Activated CD4-positive, alpha-beta memory T cell treated with anti-CD3 and anti-CD28 coated beads for 36 hours (primary cell): ENCODE measurements at regions not wholly inside any gene's neighbourhood (a gene's known extent, or its start where the extent isn't known, plus 50 kb on each side); places are given as distances from the start of the nearest gene placed in this dataset.

Experiments used
- CTCF ChIA-PET: fragments of 350-600 bp; sonication (Branson Sonifier 250); formaldehyde crosslinking; loops from one replicate; lab custom pipeline; 2021; ENCODE audit warnings: antibody characterized with exemption, inconsistent platforms; lab: Charles Lee
- POLR2A ChIA-PET: fragments of 350-600 bp; sonication (Branson Sonifier 250); formaldehyde crosslinking; loops from one replicate; lab custom pipeline; 2021; ENCODE audit warnings: antibody characterized with exemption; lab: Charles Lee
- DNase-seq: peaks from one replicate; pipeline ENCODE4 v3.0.0-alpha.2; 2020
- H3K27ac Mint-ChIP-seq: one replicate; pipeline ENCODE4 v1.8.0; 2021; ENCODE audit warnings: mixed read lengths
- H3K27me3 Mint-ChIP-seq: one replicate; pipeline ENCODE4 v1.8.0; 2021; ENCODE audit warnings: mixed read lengths
- H3K36me3 Mint-ChIP-seq: one replicate; pipeline ENCODE4 v1.8.0; 2021; ENCODE audit warnings: mixed read lengths
- H3K4me1 Mint-ChIP-seq: one replicate; pipeline ENCODE4 v1.8.0; 2021; ENCODE audit warnings: low read depth, mixed read lengths
- H3K4me3 Mint-ChIP-seq: one replicate; pipeline ENCODE4 v1.8.0; 2021; ENCODE audit warnings: mild to moderate bottlenecking, mixed read lengths
- H3K9me3 Mint-ChIP-seq: one replicate; pipeline ENCODE4 v1.8.0; 2021; ENCODE audit warnings: mixed read lengths
- intact Hi-C: fragments of 100-400 bp; cut with micrococcal nuclease; formaldehyde crosslinking; loops from one replicate; pipeline ENCODE4 v1.15.1; 2023

DNA sequence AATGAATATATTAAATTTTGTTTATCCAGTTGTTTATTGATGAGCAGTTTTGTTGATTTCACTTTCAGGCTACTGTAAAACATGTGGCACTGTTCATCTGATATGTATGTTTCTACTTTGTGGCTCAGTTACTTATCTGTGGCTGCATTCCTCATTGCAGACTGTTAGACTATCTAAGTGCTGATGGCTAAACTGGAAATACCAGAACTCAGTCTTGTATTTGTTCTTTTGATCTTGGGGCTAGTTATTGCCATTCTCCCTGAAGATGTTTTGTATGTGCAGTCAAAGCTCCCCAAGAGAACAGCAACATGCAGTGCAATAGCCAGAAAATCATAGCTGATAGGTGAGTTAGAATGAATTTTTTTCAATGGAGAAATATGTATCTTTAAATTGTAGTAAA lies 162.2 kb downstream of the GADD45G start:
- POLR2A ChIA-PET, result no interaction called here
- H3K27ac Mint-ChIP-seq, result no peak overlapping the region
- H3K27me3 Mint-ChIP-seq, result no peaks in the 10 kb centered on the region
- no peaks in the 10 kb centered on the region for H3K9me3 Mint-ChIP-seq
- no peaks in the 10 kb centered on the region for H3K36me3 Mint-ChIP-seq
- H3K4me1 Mint-ChIP-seq, result peaks cover 7% of the 10 kb centered on the region
- intact Hi-C loops, result no loop called here
- no peak overlapping the region for H3K4me3 Mint-ChIP-seq
- CTCF ChIA-PET, result no interaction called here
- no peak for DNase-seq

DNA sequence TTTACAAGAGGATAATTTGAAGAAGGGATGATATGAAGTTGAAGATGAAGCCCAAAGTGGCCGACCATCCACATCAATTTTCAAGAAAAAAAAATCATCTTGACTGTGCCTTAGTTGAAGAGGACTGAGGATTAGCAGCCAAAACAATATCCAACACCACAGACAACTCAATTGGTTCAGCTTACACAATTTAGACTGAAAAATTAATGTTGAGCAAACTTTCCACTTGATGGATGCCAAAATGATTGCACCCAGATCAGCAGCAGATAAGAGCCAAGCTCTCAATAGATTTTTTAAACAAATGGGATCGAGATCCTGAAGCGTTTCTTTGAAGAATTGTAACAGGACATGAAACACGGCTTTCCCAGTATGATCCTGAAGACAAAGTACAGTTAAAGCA lies 163.2 kb downstream of the GADD45G start:
- no peaks in the 10 kb centered on the region for H3K9me3 Mint-ChIP-seq
- ChIA-PET POLR2A (no interaction called here), CTCF (no interaction called here)
- intact Hi-C loops, result no loop called here
- no peaks in the 10 kb centered on the region for H3K36me3 Mint-ChIP-seq
- H3K27me3 Mint-ChIP-seq, result no peaks in the 10 kb centered on the region
- H3K27ac Mint-ChIP-seq, result no peak overlapping the region
- H3K4me1 Mint-ChIP-seq, result peaks cover 7% of the 10 kb centered on the region
- DNase-seq, result no peak
- no peak overlapping the region for H3K4me3 Mint-ChIP-seq

DNA sequence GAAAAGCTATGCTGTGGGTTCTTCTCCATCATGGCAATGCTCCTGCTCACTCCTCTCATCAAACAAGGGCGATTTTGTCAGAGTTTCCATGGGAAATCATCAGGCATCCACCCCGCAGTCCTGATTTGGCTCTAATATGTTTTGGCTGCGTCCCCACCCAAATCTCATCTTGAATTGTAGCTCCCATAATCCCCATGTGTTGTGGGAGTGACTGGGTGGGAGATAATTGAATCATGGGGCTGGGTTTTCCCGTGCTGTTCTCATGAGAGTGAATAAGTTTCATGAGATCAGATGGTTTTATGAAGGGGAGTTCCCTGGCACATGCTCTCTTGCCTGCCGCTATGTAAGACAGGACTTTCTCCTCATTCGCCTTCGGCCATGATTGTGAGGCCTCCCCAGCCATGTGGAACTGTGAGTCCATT lies 163.8 kb downstream of the GADD45G start:
- peaks cover 7% of the 10 kb centered on the region for H3K4me1 Mint-ChIP-seq
- POLR2A ChIA-PET, result no interaction called here
- CTCF ChIA-PET, result no interaction called here
- H3K36me3 Mint-ChIP-seq, result no peaks in the 10 kb centered on the region
- no peaks in the 10 kb centered on the region for H3K9me3 Mint-ChIP-seq
- no peaks in the 10 kb centered on the region for H3K27me3 Mint-ChIP-seq
- intact Hi-C loops, result no loop called here
- no peak for DNase-seq
- H3K4me3 Mint-ChIP-seq, result no peak overlapping the region
- H3K27ac Mint-ChIP-seq, result no peak overlapping the region

DNA sequence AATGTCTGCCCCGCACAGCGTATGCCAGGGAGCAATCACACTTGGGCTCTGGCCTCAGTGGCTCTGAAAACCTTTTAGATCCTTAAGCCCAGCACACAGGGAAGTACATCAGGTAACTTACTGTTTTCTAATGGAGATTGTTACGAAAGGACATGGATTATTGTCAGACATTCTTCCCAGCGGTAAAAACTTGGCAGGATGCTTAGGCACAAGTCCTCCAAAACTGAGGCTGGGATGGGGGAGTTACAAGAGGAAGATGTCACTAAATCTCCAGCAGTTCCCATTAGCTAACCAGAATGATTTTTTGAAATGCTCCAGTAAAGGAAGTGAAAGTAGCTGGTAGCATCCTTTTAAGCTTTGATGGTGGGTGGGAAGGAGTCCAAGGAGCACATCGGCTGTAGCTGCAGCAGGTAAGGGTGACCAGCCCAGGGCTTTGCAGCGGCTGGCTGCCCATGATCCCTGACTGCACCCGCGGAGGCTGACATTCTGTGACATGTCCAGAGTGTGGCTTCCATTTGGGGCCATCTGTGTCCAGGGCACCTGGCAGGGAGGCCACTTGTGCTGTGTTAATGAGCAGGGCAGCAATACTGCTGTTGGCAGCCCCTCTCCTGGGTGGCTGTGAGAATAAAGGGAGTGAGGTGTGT lies 165.8 kb downstream of the GADD45G start:
- no peak overlapping the region for H3K4me3 Mint-ChIP-seq
- DNase-seq, result no peak
- intact Hi-C loops, result no loop called here
- CTCF ChIA-PET, result no interaction called here
- no peak overlapping the region for H3K27ac Mint-ChIP-seq
- H3K36me3 Mint-ChIP-seq, result no peaks in the 10 kb centered on the region
- POLR2A ChIA-PET, result no interaction called here
- H3K4me1 Mint-ChIP-seq, result peaks cover 7% of the 10 kb centered on the region
- no peaks in the 10 kb centered on the region for H3K27me3 Mint-ChIP-seq
- H3K9me3 Mint-ChIP-seq, result no peaks in the 10 kb centered on the region

DNA sequence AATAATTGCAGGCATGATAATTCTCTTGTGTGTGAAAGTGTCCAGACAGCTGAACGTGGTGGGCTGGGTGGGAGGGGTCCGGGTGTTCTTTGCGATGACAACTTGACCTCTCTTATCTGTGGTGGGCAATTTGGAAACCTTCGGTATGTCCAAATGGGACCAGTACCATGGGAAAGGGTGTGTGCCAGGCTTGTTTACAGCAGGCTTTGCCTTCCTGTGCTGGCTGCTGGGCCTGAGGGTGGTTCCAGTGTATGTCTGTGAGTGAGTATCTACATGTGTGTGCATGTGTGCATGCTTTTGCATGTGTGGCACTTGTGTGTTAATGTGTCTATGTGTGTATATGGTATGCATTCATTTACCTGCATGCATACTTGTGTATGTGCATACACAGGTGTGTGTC lies 166.4 kb downstream of the GADD45G start:
- POLR2A ChIA-PET, result no interaction called here
- H3K9me3 Mint-ChIP-seq, result no peaks in the 10 kb centered on the region
- H3K27ac Mint-ChIP-seq, result no peak overlapping the region
- no peaks in the 10 kb centered on the region for H3K36me3 Mint-ChIP-seq
- H3K4me3 Mint-ChIP-seq, result no peak overlapping the region
- DNase-seq, result no peak
- peaks cover 7% of the 10 kb centered on the region for H3K4me1 Mint-ChIP-seq
- CTCF ChIA-PET, result no interaction called here
- H3K27me3 Mint-ChIP-seq, result no peaks in the 10 kb centered on the region
- intact Hi-C loops, result no loop called here

DNA sequence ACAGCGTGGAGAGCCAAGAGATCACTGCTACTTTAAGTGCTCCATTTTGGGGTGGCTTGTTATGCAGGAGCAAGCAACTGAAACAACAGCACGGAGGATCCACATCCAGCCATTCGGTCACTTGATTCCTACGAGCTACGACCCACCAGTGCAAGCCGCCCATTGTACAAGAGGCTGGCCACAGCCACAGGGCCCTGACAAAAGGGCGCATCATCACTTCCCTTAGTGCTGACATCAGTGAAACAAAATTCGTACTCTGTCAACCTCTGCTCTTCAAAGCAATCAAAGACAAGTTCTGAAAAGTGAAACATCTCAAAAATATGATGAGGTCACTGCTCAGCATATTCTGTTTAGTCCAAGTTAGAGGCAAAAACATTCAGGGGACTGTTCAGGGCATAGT lies 168.4 kb downstream of the GADD45G start:
- DNase-seq, result no peak
- intact Hi-C loops, result no loop called here
- Mint-ChIP-seq H3K36me3 (no peaks in the 10 kb centered on the region), H3K4me3 (no peak overlapping the region), H3K27ac (no peak overlapping the region), H3K9me3 (no peaks in the 10 kb centered on the region), H3K27me3 (peaks cover 1% of the 10 kb centered on the region), H3K4me1 (peaks cover 7% of the 10 kb centered on the region)
- CTCF ChIA-PET, result no interaction called here
- POLR2A ChIA-PET, result no interaction called here

DNA sequence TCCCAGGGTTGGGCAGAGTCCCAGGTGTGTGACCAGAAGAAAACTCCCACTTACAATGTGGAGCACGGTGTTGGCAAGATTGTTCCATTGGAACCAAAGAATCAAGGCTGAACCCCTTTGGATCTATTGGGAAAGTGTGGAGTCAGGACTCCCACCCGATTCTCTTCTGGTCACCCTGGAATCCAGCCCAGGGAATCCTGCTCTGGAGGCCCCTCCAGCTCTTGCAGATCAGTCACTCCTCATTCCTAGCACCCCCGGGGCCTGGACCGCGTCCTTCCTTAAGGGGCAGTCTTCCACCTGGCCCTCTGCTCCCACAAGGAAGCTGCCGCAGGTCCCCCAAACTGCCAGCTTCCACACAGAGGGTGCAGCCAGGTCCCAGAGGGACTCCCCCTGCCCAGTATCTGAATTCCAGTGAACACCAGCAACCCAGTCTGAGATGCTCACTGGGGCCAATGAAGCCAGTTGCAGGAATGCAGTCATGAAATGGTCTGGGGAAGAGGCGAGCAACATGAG lies 170.1 kb downstream of the GADD45G start:
- H3K4me3 Mint-ChIP-seq, result no peak overlapping the region
- intact Hi-C loops, result no loop called here

DNA sequence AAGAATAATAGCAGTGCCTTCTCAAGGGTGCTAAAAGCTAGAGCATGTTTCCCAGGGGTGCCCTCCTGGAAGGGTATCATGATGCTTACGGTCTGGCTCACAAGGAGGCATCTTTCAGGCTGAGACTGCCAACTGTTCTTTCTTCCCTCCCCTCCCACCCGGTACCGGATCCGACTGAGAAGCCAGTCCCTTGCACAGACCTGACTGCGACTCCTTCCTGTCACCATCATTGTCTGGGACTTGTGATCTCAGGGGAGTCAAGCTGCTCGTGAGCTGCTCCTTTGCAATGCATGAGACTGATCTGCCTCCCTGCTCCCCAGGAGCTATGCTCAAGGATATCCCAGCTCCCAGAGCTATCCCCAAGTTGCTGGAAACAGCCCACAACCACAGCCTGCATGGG lies 170.8 kb downstream of the GADD45G start:
- H3K4me3 Mint-ChIP-seq, result no peak overlapping the region
- ChIA-PET CTCF (interaction anchor here (0.5 kb wide), 1 partner anchor 849 kb away, joined by 4 read pairs; no protein-coding TSS in a partner anchor), POLR2A (no interaction called here)
- no peak for DNase-seq
- no peak overlapping the region for H3K27ac Mint-ChIP-seq
- no peaks in the 10 kb centered on the region for H3K9me3 Mint-ChIP-seq
- peaks cover 6% of the 10 kb centered on the region for H3K4me1 Mint-ChIP-seq
- intact Hi-C loops, result no loop called here
- no peaks in the 10 kb centered on the region for H3K36me3 Mint-ChIP-seq
- H3K27me3 Mint-ChIP-seq, result peaks cover 1% of the 10 kb centered on the region

More for the DNA sequence above, 170.1 kb downstream of the GADD45G start:
- no peak for DNase-seq
- POLR2A ChIA-PET, result no interaction called here
- H3K27me3 Mint-ChIP-seq, result peaks cover 1% of the 10 kb centered on the region
- no peaks in the 10 kb centered on the region for H3K36me3 Mint-ChIP-seq
- peaks cover 7% of the 10 kb centered on the region for H3K4me1 Mint-ChIP-seq
- CTCF ChIA-PET, result no interaction called here
- H3K27ac Mint-ChIP-seq, result no peak overlapping the region
- H3K9me3 Mint-ChIP-seq, result no peaks in the 10 kb centered on the region

DNA sequence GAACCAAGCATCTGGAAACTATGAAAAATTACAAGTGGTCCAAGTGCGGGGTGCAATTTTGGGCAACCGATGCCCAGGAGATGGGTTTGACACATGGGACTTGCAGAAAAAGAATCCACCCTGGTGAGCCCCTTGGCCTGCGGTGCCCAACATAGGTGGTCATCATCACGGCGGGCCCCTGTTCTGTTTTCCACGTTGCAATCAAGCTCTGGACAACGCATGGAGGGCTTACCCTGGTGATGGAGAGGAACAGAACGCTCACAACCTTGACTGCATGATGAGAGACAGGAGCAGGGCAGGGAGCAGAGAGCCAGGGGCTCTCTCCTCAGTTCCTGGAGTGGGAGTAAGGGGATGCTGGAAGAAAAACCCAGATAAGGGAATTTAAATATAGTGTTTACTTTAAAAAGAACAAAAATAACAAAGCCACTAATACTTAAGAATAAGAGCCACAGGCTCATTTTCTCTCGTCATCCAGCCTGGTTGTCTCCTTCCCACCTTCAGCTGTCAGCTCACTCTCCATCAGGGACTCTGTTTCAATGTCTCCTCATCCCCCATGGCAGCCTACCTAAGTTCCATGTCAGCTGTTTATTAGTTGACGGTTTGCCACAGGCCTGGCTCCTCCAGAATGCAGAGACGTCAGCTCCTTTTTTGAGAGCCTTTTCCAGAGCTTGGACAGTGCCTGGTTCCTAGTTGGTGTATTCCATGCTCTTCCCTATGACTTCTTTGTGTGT lies 172.1 kb downstream of the GADD45G start:
- H3K4me3 Mint-ChIP-seq, result no peak overlapping the region
- no peaks in the 10 kb centered on the region for H3K9me3 Mint-ChIP-seq
- peaks cover 1% of the 10 kb centered on the region for H3K4me1 Mint-ChIP-seq
- POLR2A ChIA-PET, result no interaction called here
- CTCF ChIA-PET, result interaction anchor here (1.1 kb wide), 1 partner anchor 174 kb away, joined by 3 read pairs; no protein-coding TSS in a partner anchor
- intact Hi-C loops, result no loop called here
- no peak overlapping the region for H3K27ac Mint-ChIP-seq
- no peaks in the 10 kb centered on the region for H3K36me3 Mint-ChIP-seq
- H3K27me3 Mint-ChIP-seq, result peaks cover 1% of the 10 kb centered on the region
- no peak for DNase-seq

DNA sequence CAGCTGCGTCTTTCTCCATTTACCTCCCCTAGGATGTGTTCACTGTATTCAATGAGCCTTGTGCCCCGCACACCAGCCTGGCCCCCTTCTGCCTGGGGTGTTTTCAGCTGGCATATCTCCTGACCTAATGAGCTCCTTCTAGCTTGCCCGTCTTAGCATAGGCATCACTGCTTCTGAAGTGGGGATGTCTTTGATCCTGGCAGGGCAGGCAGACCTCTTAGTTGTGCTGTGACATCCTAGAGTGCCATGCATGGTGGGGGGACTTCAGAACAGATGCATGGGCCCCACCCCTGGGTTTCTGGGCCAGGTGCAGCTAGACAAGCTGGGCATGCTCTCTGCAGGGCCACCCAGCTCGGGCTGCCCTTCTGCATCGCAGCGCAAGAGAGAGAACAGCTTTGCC lies 172.7 kb downstream of the GADD45G start:
- Mint-ChIP-seq H3K27me3 (peaks cover 1% of the 10 kb centered on the region), H3K4me3 (no peak overlapping the region), H3K36me3 (no peaks in the 10 kb centered on the region), H3K4me1 (peaks cover 2% of the 10 kb centered on the region), H3K27ac (no peak overlapping the region), H3K9me3 (no peaks in the 10 kb centered on the region)
- POLR2A ChIA-PET, result no interaction called here
- no peak for DNase-seq
- CTCF ChIA-PET, result interaction anchor here (1.1 kb wide), 1 partner anchor 175 kb away, joined by 3 read pairs; no protein-coding TSS in a partner anchor
- intact Hi-C loops, result no loop called here

DNA sequence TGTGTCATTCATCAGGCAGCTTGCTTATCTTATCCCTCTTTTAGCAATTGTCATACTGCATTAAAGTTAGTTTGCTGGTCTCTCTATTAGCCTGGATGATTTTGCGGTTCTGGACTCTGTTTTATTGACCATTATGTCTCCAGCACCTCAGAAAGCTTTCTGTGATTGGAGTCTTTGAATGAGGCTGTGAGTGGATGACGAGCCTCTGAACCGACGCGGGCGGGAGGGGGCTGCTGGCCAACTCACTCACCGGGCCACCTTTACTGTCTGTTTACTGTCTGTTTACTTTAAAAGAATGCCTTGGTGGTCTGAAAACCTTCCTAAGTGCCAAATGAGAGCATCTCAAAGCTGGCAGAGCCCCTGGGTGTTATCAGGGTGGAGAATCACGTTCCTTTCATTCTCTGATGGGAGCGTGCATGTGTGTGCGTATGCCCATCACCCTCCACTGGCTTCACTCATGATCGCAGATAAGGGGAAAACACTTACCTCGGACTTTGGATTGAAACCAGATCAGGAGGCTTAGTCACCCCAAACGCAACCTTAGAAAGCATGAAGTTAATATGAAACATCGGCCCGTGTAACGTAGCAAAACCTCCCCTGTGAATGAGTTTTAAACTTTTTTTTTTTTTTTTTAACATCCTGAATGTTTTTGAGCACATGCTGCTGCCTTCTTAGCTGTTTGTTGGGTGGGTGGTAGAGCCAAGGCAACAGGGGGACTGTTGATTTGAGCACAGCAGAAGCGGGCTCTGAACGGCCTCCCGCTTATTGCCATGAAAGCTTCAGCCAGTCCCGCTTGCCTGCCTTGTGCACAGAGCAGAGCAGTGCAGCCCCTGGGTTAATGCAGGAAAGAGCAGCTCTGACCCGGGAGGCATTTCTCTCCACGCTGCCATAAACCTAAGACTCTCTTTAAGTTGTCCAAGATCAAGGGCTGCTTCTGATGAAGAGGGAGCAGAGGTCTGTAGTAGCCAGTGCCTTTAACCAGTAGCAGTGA lies 173.6 kb downstream of the GADD45G start:
- H3K9me3 Mint-ChIP-seq, result no peaks in the 10 kb centered on the region
- H3K36me3 Mint-ChIP-seq, result no peaks in the 10 kb centered on the region
- POLR2A ChIA-PET, result no interaction called here
- intact Hi-C loops, result no loop called here
- peaks cover 1% of the 10 kb centered on the region for H3K27me3 Mint-ChIP-seq
- H3K4me3 Mint-ChIP-seq, result no peak overlapping the region
- H3K27ac Mint-ChIP-seq, result no peak overlapping the region
- no peak for DNase-seq
- peaks cover 2% of the 10 kb centered on the region for H3K4me1 Mint-ChIP-seq
- CTCF ChIA-PET, result interaction anchor here (1.1 kb wide), 1 partner anchor 175 kb away, joined by 3 read pairs; no protein-coding TSS in a partner anchor
